SW 1271 (cell line): ENCODE measurements at regions not wholly inside any gene's neighbourhood (a gene's known extent, or its start where the extent isn't known, plus 50 kb on each side); places are given as distances from the start of the nearest gene placed in this dataset.

Experiments used
- DNase-seq, 2 experiments: peaks; one replicate each; lab custom pipeline; 2025; lab: John Stamatoyannopoulos, UW

DNA sequence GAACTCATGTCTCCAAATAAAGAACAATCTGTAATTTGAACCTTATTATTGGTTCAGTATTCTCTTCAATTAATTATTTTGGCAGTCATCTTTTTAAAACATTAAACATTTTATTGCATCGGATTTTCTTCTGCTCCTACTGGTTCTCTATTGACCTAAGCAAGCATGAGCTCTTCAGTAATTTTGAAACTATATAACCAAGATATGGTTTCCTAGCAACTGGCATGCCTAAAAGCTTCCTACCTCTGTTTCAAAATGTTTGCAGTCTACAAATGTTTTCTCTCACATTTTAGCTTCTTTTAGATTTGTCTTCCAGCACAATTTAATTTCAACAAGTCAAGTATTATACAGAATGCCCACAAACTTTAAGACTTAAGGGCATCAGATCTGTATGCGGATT lies 371.3 kb downstream of the GPM6A start:
- no peak for DNase-seq

DNA sequence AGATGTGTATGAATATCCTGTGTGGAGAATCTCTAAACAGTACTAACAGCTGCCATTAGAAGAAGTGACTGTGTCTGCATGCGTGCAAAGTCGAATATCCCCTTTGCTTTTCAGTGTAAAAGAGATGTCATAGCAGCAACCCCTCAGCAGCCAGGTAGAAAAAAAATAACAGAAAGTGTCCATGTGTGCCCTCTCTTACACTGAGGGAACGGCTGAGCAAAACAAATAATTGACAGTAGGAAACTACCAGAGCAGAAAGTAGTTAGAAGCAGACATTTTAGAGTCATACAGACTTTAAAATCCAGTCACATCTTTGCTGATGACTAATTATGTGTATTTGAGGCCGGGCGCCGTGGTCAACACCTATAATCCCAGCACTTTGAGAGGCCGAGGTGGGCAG lies 370.8 kb downstream of the GPM6A start:
- DNase-seq, result no peak

DNA sequence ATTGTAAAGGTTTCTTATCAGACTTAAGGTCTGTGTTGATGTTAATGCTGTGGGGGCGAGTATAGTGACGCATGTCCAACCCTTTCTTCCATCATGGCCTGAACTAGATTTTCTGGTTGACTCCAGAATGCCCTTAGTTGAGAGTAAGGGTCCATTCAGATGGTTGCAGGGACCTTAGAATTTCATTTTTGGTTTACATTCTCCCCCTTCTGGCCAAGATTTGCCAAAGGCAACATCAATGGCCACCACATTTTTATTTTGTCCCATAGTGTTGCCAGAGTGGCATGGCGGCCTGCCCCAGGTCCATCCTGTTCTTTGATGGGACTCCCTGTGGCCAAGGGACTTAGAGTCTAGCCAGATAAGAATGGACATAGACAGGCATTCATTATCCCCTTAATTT lies 368.5 kb downstream of the GPM6A start:
- DNase-seq, result no peak

DNA sequence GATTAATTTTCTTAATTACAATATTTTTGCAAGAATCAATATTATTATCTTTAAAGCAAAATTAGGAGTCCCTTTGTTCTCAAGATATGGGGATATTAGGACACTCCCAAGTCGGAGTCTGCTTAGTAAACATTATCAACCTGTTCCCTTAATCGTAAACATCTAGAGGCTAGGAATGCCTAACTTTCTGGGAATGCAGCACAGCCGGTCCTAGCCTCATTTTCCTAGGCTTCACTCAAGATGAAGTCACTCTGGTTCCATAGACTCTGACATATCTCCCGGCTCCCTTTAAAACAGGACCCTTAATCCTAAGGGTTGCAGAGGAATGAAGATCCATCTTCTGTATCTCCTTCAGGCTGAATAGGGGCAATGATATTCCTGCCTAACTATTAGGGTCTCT lies 367.6 kb downstream of the GPM6A start:
- DNase-seq, result no peak

DNA sequence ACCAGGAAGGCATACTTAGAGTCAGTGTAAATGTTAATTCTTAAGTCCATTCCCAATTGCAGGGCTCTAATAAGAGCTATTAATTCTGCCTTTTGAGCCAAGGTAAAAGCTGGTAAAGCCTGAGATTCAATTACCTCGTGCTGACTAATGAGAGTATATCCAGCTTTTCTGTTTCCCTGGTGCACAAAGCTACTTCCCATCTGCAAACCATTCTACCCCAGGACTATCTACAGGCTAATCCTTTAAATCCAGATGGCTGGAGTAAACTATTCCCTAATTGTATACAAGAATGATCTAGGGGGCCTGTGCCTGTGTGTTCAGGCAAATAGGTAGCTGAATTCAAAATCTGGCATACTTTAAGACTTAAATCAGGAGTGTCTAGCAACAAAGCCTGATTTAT lies 365.0 kb downstream of the GPM6A start:
- no peak for DNase-seq

DNA sequence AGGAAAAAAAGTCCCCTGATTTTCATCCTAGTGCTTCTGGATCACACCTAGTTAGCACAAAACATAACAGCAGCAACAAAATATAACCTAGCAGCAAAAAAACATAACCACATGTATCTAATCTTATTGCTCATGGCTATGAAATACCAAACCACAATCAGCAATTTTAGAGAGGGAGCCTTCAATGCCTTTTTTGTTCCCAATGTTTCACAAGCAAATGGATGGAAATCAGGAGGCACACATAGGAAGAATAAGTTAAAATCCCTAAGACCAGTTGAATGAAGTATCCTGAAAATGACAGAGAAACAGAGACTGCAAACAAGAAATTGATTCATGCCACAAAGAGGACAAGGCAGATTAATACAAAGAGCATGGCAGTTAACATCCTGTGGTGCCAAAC lies 361.6 kb downstream of the GPM6A start:
- DNase-seq, result no peak

DNA sequence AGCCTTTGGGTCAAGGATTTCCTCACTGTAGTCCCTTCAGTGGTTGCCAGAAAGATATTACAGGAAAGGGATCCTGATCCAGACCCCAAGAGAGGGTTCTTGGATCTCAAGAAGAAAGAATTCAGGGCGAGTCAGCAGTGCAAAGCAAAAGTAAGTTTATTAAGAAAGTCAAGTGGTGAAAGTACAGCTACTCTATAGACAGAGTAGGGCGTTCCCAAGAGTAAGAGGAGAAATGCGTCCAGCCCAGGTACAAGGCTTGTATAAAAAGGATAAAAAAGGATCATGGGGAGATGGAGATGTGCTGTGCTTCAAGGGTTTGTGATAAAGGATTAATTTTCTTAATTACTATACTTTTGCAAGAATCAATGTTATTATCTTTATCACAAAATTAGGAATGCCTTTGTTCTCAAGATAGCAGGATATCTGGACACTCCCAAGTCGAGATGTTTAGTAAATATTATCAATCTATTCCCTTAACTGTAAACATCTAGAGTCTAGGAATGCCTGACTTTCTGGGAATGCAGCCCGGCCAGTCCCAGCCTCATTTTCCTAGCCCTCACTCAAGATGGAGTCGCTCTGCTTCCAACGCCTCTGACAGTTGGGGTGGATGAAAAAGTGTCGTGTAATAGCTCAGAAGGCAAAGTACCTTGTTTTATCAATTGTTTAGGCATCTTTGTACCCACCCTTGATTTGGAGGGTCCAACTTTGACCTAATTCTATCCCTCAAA lies 360.7 kb downstream of the GPM6A start:
- DNase-seq, result no peak

DNA sequence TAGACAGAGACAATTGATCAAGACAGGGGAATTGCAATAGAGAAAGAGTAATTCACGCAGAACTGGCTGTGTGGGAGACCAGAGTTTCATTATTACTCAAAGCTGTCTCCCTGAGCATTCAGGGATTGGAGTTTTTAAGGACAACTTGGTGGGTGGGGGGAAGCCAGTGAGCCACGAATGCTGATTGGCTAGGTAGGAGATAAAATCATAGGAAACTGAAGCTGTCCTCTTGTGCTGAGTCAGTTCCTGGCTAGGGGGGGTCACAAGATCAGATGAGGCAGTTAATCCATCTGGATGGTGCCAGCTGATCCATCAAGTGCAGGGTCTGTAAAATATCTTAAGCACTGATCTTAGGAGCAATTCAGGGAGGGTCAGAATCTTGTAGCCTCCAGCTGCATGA lies 358.6 kb downstream of the GPM6A start:
- no peak for DNase-seq

DNA sequence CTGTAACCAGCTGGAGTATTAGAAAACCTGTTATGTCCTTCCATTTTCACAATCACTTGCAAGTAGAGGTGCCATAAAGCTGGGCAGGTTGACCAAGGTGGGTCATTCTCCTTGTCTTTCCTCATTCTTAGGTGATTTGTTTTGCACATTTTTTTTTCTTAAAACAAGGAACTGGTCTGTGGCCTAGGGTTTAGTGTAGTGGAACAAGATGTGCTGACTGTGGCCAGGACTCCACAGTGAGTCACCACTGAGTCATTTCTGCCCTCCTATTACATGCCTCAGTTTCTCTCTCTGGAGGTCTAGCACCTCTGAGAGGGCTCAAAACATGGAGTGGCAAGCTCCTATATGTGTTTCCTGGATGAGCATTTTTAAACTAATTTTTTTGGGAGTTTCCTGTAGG lies 355.9 kb downstream of the GPM6A start:
- no peak for DNase-seq

DNA sequence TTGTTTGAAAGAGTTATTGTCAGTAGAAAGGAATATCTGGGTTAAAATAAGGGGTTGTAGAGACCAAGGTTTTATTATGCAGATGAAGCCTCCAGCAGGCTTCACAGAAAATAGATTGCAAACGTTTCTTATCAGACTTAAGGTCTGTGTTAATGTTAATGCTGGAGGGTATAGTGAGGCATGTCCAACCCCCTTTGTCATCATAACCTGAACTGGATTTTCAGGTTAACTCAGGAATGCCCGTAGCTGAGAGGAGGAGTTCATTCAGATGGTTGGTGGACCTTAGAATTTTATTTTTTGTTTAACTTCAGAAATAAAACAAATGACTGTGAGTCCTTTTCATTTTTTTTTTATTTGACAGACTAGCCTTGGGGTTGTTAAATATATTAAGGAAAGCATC lies 354.1 kb downstream of the GPM6A start:
- no peak for DNase-seq

DNA sequence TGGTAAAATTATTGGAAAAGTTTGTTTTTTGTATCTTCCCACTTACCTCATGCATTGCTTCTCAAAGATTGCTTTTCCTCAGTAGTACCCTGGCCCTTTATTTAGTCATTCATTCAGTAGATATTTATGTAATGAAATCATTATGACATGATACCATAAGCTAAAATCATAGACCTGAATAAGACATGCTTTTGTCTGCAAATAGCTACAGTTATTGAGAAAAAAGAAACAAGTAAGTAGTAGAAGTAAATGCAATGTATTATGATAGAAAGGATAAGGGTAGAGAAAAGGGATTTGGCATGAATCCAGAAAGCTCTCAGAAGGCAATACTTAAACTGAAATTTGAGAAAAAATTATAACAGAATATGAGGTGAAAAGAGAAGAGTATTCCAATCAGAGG lies 352.5 kb downstream of the GPM6A start:
- no peak for DNase-seq

DNA sequence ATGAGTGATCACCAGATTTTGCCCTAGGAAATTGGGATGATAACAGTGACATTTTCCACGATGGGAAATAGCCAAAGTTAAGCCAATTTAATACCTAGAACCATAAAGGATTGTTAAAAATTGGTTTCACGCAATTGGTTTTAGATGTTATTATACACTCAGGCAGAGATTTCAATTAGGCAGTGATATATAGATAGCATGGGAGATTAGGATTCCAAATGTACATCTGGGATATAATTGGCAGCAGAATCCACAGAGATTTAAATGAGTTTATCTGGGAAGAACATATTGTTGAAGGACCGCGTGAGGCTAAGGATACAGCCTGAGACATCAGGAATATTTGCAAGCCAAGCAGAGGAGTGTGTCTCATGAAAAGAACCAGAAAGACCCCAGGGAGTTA lies 351.6 kb downstream of the GPM6A start:
- no peak for DNase-seq

DNA sequence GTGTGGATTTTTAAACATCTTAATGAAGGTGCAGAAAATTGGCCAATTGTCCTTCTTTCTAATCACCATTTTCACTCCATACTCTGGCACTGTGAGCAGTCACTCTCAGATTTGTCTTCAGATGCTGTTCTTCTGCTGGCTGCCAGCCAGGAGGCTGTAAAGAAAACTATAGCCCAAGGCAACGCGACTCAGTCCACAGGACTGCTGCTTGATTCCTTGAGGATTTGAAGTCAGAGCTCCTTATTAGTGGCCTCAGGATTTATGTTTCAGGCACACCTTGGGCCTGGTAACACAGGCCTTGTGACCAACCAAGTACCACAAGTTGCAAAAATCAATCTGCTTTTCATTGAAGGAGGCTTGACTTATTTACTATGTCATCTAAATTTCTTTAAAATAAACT lies 342.6 kb downstream of the GPM6A start:
- DNase-seq, result peak in 1 of 2 experiments; percentile 27

DNA sequence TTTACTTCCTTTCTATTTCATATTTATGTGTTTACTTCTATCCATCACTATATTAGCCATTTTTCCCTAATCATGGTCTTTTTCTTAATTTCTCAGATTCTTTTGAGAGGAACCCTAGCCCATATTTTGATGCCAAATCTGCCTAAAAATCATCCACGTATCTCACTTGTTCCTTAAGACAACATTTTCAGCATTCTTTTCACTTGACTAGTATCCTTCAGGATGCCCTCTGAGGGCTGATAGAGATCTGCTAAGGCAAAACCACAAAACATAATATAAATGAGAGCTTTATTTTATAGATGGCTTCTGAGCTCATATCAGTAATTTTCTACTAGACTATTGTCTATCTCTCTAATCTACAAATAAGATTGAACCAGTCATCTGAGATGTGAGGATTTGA lies 341.9 kb downstream of the GPM6A start:
- DNase-seq, result peak in 1 of 2 experiments; percentile 42

DNA sequence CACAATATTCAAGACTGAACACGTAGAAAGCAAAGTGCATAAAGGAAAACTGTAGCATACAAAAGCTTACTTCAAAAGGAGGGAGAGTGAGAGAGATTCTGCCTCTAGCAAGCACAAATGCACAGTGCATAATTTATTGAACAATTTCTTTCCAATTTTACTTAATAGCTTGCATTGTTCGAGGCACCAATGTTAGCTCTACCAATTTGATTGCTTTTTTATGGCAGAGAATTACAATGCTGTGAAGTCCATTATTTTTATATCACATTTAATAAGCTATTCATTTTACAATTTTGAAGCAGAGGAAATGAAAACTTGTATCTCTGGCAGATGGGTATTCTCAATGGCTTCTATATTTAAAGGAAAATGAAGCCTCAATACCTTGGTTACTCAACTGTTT lies 331.7 kb downstream of the GPM6A start:
- DNase-seq, result no peak

DNA sequence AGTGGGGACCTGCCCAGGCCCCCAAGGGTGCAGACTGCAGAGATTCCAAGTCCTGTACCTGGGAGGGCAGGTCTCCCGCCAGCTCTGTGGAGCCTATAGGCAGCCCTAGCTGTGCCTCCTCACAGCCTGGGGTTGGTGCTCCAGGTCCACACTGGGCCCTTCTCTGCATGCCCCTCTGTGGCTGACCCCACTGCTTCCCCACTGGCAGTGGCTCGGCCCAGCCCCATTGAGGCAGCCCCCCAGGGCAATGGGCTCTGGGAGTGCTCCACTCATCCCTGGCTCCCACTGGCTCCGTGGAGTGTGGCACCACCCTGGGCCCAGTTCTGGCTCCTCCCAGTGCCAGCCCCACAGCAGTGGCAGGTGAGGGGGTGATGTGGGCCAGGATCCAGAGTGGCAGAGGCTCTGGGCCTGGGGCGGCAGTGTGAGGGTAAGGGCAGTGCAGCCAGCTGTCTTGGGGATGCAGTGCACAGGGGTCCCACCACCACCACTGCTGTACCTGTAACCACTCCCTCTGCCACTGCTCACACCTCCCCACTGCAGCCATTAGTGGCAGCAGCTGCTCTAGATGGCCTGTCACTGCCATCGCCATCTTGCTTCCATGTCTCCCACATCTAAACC lies 312.2 kb downstream of the GPM6A start:
- DNase-seq, result no peak

DNA sequence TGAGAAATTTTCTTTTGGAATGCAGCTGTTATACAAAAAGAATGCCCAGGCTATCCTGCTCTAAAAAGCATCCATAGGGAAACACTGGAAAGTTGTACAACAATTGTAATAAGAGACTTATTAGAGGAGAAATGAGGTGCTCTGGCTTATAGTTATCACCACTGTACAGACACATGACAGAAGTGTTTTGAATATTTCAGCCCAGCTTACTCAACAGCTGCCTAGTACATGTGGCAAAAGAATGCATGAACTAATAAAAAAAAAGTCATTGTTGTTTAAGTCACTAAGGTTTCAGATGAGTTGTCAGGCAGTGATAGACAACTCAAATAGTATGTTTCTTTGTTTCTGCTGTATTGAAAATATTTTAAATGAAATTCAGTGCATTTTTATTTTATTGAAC lies 307.7 kb downstream of the GPM6A start:
- DNase-seq, result no peak

DNA sequence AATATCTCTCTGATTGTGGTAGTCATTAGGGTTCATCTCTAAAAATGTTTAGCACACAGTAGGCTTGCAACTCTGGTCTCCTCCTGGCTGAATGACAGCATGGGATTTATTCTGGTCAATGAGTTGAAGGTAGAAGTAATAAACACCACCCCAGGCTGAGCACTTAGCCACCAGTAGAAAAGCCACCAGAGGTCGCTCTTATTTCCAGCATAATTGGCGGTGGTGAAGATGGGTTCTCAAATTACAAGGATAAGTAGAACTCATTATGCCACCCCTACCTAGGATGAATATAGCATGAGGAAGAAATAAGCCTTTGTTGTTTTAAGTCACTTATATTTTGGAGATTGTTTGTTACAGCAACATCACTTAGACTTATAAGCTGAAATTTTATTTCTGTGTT lies 302.7 kb downstream of the GPM6A start:
- DNase-seq, result no peak

DNA sequence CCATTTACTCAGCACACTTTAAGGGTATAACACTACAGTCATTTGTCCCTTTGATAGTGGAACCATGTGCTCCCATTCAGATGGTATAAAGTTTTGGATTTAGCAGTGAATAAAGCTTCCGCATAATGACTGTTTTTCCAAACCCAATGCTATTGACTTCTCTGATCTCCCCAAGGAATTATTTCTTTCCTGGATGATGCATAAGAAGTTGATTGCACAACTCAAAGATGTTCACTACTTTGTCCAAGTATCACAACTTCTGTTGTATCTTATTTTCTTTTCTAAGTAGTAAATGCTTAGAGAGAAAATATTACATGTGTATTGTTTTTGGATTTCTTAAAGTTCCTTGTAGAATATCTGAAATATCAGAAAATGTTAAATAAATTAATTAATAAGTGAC lies 300.2 kb downstream of the GPM6A start:
- no peak for DNase-seq

DNA sequence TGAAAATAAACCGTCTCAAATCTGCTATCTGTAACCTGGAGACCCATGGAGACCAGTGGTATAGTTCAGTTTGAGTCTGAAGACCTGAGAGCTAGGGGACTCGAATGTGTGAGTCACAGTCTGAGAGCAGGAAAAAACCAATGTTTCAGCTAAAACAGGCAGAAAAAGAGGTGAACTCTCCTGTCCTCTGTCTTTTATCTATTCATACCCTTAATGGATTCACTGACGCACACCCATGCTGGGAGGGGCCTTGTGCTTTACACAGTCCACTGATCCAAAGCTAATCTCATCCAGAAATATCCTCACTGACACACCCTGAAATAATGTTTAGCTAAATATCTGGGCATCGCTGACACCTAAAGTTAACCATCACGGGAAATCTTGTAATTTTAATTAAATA lies 297.9 kb downstream of the GPM6A start:
- no peak for DNase-seq

DNA sequence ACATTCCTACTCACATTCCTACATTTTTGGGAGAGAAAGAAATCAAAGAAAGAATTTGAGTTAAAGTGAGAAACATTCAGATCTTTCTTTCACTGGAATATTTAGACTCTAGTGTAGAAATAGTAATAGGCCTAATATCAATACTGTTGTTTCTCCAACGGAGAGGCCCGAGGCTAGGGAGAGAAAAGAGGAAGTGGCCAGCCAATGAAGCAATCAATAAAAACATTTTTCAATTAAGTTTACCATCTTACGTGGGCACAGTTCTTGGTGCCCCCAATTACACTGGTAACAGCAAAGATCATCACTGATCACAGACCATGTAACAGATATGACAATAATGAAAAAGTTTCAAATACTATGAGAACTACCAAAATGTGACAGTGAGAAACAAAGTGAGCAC lies 281.4 kb downstream of the GPM6A start:
- DNase-seq, result no peak

DNA sequence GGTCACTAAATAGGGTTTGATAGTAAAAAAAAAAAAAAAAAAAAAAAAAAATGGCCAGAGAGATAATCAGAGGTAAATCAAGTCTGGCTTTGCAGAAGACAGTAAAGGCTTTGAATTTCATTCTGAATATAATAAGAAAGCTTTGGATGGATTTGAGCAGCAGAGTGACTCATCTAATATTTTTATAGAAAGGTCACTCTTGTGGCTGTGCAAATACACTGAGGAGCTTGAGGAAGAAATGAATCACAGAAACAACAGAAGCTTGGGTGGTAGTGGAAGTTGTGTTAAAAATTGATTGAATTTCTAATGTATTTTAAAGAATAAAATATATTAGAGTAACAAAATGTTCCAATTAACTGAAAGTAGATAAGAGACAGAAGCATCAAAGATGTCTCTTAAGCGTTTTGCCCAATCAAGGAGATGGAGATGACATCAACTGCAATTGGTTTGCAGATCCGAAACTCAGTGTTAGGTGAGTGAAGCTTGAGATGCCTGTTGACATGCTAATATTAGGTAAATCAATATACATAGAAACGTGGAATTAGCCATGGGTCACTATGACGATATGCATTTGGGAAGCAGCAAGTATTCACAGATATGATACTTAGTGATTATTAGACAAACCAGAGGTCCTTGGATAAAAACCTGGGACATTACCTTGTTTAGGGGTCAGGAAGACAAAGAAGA lies 280.5 kb downstream of the GPM6A start:
- DNase-seq, result no peak

DNA sequence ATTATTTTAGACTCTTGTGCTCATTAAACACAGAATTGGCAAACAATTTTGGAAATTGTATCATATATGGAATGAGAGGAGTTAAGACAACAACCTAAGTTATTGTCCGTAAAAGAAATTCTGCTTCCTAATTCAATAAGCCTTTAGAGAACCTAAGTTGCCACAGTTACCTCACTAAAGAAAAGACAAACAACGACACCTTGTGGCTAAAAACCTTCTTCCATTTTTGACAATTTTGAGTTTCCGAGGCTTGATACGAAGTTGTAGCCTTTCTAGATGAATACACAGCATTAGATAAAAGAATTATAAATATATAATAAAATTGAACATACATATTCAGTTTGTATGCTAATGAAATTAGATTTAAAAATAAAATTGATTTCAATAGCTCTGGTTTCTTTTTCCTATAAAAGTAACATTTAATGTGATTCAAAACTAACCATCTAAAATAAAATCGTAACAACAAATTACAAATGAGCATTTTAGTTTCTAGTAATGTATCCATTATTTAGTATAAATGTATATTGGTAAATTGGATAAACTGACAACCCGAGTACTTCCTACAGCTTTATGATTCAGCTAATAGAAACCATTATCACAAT lies 275.1 kb downstream of the GPM6A start:
- peak in 1 of 2 experiments; percentile 44 for DNase-seq
